ENCODE measurements at regions not wholly inside any gene's neighbourhood (a gene's known extent, or its start where the extent isn't known, plus 50 kb on each side); places are given as distances from the start of the nearest gene placed in this dataset.

DNA sequence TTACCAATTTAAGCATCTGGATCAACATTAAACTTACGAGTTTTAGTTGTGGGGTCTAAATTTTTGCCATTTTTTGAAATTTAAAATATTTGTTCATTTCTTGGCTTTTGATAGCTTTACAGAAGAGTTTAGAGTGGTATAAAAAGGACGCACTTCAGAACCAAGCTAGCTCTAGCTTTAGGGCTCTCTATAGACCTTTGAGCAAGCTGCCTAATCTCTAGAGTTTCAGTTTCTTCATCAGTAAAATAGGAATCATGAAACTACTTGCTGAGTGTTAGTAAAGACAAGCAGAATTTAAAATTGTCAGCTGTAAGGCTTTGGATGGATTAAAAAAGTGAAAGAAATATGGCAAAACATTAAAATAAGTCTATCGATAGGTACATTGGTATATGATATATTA is 266.5 kb downstream of the IPMK start:
- ChIA-PET RAD21 (ENCODE audit: unreplicated experiment) (no interaction called here), POLR2A (no interaction called here), SMC1A (ENCODE audit: uncharacterized antibody, unreplicated experiment) (no interaction called here), CTCF (no interaction called here)
- H4K20me1 ChIP-seq (ENCODE audit: control insufficient read depth, insufficient read depth), result no peaks in the 10 kb centered on the region
- 31% methylated on average over 3 of the region's 3 CpGs for WGBS (ENCODE audit: insufficient coverage, insufficient replicate concordance, low lambda C conversion rate, missing lambda C conversion rate)
- H3K36me3 ChIP-seq (ENCODE audit: control insufficient read depth in 2 of 2, insufficient read depth in 2 of 2, low read length in 1 of 2), result no peaks in the 10 kb centered on the region
- FAIRE-seq (no peak), ATAC-seq (no peak), DNase-seq (ENCODE audit: low read depth, low spot score) (no peak)
- in situ Hi-C loops (cut with MboI), result no loop called here
- BruUV-seq (replicated peaks), result no TSS peak
- intact Hi-C loops (cut with micrococcal nuclease; ENCODE audit: unreplicated experiment), result no loop called here
- no peak for TF ChIP-seq PML (IDR thresholded peaks at IDR 0.05; ENCODE audit: low read length)
- TF ChIP-seq IKZF2 (IDR thresholded peaks at IDR 0.05), result no peak
- no peak for TF ChIP-seq RFX5 (IDR thresholded peaks at IDR 0.05; ENCODE audit: low read depth, low read length)
- no peak for TF ChIP-seq CBFB (IDR thresholded peaks at IDR 0.05; ENCODE audit: low read depth)
- TF ChIP-seq, protein P1, sequence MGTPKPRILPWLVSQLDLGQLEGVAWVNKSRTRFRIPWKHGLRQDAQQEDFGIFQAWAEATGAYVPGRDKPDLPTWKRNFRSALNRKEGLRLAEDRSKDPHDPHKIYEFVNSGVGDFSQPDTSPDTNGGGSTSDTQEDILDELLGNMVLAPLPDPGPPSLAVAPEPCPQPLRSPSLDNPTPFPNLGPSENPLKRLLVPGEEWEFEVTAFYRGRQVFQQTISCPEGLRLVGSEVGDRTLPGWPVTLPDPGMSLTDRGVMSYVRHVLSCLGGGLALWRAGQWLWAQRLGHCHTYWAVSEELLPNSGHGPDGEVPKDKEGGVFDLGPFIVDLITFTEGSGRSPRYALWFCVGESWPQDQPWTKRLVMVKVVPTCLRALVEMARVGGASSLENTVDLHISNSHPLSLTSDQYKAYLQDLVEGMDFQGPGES (IDR thresholded peaks at IDR 0.05), result no peak
- no peak for TF ChIP-seq RAD21 (IDR thresholded peaks at IDR 0.05; ENCODE audit: insufficient read depth, low read depth, low read length)
- TF ChIP-seq KLF5 (IDR thresholded peaks at IDR 0.05; ENCODE audit: partially characterized antibody), result no peak
- TF ChIP-seq GATAD2B (conservative IDR thresholded peaks at IDR 0.05; ENCODE audit: low read depth), result no peak
- TF ChIP-seq POLR2A (IDR thresholded peaks at IDR 0.05; ENCODE audit: low read depth, low read length), result no peak
- TF ChIP-seq, protein P2, sequence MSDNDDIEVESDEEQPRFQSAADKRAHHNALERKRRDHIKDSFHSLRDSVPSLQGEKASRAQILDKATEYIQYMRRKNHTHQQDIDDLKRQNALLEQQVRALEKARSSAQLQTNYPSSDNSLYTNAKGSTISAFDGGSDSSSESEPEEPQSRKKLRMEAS (IDR thresholded peaks at IDR 0.05; ENCODE audit: low read depth, low read length), result no peak
- no peak overlapping the region for H3K27ac ChIP-seq (ENCODE audit: control insufficient read depth, insufficient read depth)
- H3K27me3 ChIP-seq (replicated peaks in 1 of 2; ENCODE audit: control insufficient read depth in 2 of 2, insufficient read depth in 2 of 2, low read length in 1 of 2), result no peaks in the 10 kb centered on the region
- H3K9me3 ChIP-seq (replicated peaks; ENCODE audit: control insufficient read depth, insufficient read depth, low read length), result no peaks in the 10 kb centered on the region
- H3K79me2 ChIP-seq (ENCODE audit: control insufficient read depth, insufficient read depth, low read length), result no peaks in the 10 kb centered on the region
- no peak overlapping the region for H2AFZ ChIP-seq (ENCODE audit: control insufficient read depth, low read depth, low read length)
- no peaks in the 10 kb centered on the region for H3K4me1 ChIP-seq (ENCODE audit: control insufficient read depth, insufficient read depth, low read length)
- no peak overlapping the region for H3K9ac ChIP-seq (ENCODE audit: control insufficient read depth, insufficient read depth, low read length)
- no peak overlapping the region for H3K4me2 ChIP-seq (ENCODE audit: control insufficient read depth, insufficient read depth)
- no peak overlapping the region for H3K4me3 ChIP-seq

Data from GM12878 (cell line).